NCI-H748 (cell line): ENCODE measurements at regions not wholly inside any gene's neighbourhood (a gene's known extent, or its start where the extent isn't known, plus 50 kb on each side); places are given as distances from the start of the nearest gene placed in this dataset.
A peak's percentile ranks its signal among the peaks of the same experiment; 100 is the strongest.

ENCODE experiments used
- DNase-seq: peaks from one replicate; lab custom pipeline; 2025; ENCODE audit not compliant: unreplicated experiment; lab: John Stamatoyannopoulos, UW

- DNase-seq = no peak
Observed at GRCh38 chr10:58140691-58141347, 126.9 kb downstream of the IPMK start.

GRCh38 chr10:58140054-58140453 lies 127.6 kb downstream of the IPMK start:
- no peak for DNase-seq

- peak; percentile 94 for DNase-seq
Observed at GRCh38 chr10:58137813-58138212, 129.9 kb downstream of the IPMK start.

GRCh38 chr10:58115218-58116050 lies 152.3 kb downstream of the IPMK start:
- no peak for DNase-seq

GRCh38 chr10:58109731-58110130 lies 158.0 kb downstream of the IPMK start:
- no peak for DNase-seq

GRCh38 chr10:58107506-58107905 lies 160.2 kb downstream of the IPMK start:
- no peak for DNase-seq

- DNase-seq = no peak
Observed at GRCh38 chr10:58106211-58107035, 161.3 kb downstream of the IPMK start.

GRCh38 chr10:58104351-58104751 lies 163.3 kb downstream of the IPMK start:
- DNase-seq = no peak

GRCh38 chr10:58102897-58103296 lies 164.8 kb downstream of the IPMK start:
- peak; percentile 1 for DNase-seq

- DNase-seq = no peak
Observed at GRCh38 chr10:58101682-58102081, 166.0 kb downstream of the IPMK start.

GRCh38 chr10:58094985-58095718 lies 172.5 kb downstream of the IPMK start:
- no peak for DNase-seq

- DNase-seq = no peak
Observed at GRCh38 chr10:58091886-58092285, 175.8 kb downstream of the IPMK start.

GRCh38 chr10:58089739-58090138 lies 178.0 kb downstream of the IPMK start:
- DNase-seq = peak; percentile 0

GRCh38 chr10:58087896-58088295 lies 179.8 kb downstream of the IPMK start:
- DNase-seq = no peak

- DNase-seq = no peak
Observed at GRCh38 chr10:58086763-58087150, 180.9 kb downstream of the IPMK start.

- DNase-seq = no peak
Observed at GRCh38 chr10:58086144-58086762, 181.4 kb downstream of the IPMK start.

- peak; percentile 1 for DNase-seq
Observed at GRCh38 chr10:58082248-58082647, 185.4 kb downstream of the IPMK start.

- no peak for DNase-seq
Observed at GRCh38 chr10:58081353-58081752, 186.3 kb downstream of the IPMK start.

- DNase-seq = no peak
Observed at GRCh38 chr10:58079461-58079860, 188.2 kb downstream of the IPMK start.

GRCh38 chr10:58072634-58073033 lies 195.1 kb downstream of the IPMK start:
- DNase-seq = no peak

- DNase-seq = no peak
Observed at GRCh38 chr10:58070956-58071355, 196.7 kb downstream of the IPMK start.
